GM18520 (cell line): ENCODE measurements at regions not wholly inside any gene's neighbourhood (a gene's known extent, or its start where the extent isn't known, plus 50 kb on each side); places are given as distances from the start of the nearest gene placed in this dataset.

Experiments used
- ATAC-seq: cut with Tn5 transposase; IDR thresholded peaks from one replicate; pipeline ENCODE4 v1.9.1; 2021; ENCODE audit not compliant: unreplicated experiment

DNA sequence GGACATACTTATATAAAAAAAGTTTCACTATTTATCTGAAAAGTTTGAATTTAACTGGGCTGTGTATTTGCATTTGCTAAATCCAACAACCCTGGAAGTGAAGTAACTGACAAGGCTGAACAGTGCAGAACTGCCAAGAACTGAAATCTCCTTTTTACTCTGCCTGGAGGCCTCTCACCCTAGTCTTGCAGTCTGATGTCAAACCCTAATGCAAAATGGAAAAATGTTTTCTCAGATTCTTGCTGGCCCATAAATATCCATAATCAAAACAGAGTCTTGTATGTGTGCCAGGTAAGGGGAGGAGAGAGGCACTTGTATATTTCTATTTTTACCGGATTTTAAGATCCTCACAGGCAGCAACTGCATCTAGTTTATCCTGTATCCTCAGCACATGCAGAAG, 432.7 kb upstream of the KLF4 start:
- no peak for ATAC-seq

DNA sequence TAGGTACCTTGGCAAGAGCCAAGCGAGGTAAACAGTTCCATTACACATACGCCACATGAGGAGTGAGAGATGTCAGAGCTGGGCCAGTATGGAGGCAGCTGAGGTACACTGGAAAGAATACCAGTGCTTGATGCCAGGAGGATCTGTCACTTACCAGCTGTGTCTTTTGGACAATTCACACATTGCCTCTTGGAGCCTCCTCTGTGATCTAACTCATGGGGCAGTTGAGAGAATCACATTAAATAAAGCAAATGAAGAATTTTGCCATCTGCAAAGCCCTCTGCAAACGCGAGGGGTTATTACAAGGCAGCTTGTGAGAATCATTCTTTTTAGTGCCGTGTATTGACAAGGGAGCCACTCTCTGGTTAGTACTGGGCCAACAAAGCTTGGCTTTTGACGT, 429.7 kb upstream of the KLF4 start:
- ATAC-seq, result no peak

DNA sequence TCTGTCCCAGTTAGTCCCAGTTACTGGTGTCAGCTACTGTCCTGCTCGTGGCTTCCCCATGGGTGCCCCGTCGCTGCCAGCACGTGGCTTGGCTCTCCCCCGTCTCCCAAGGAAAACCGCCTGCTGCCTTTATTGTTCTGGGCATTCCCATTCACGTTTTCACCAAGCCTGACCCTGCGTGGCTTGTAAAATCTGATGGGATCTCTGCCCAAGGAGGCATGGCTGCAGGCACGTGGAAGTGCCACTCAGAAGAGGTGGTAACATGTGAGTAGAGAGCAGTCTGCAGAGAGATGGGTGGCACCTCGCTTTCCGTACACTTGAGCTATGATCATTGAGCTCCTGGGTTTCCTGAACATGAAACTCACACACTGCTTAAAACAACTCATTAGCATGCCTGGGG, 429.2 kb upstream of the KLF4 start:
- ATAC-seq, result no peak

DNA sequence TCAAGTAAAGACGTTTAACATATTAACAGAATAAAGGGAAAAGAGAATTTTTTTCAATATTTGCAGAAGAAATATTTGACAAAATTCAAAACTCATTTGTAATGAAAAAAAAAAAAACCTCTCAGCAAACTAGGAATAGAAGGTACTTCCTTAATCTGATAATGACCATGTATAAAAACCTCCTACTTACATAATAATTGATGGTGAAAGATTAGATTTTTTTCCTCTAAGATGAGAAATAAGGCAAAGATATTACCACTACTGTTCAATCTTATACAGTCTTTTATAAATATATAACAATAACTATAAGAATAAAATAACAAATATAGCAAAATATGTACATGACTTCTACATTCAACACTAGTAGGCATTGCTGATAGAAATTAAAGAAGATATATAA, 424.6 kb upstream of the KLF4 start:
- ATAC-seq, result no peak

DNA sequence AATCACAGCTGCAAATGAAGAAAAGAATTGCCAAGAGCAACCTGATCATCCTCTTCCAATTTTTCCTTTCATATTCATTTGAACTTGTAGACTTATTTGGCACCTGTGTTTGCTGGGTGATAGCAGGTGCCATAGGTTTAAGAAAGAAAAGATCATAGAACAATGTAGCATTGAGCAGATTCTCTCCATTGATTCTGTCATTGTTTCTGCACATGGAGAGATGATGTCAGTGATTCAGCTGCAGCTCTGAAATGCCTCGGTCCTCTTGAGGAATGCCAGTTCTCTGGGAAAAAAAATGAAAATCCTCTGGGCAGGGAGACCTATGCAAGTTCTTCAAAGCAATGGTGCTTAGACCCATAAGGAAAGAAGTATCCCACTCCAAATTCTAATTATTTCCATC, 418.1 kb upstream of the KLF4 start:
- no peak for ATAC-seq

DNA sequence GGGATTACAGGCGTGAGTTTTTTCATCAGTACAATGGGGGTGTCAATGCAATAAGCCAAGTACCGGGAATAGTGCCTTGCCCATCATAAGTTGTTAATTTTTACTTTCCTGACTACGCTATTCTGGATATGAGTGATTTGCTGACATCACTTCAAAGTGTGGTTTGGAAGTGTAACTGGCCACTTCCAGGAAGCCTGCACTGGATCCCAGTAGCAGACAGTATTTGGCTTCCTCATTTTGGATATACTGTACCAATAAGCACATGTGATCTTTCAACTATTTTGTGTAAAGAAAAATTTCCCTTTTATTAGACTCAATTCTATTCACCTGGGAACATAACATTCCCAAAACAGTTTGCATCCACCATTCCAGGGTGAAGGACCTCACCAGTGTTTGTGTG, 417.7 kb upstream of the KLF4 start:
- no peak for ATAC-seq

DNA sequence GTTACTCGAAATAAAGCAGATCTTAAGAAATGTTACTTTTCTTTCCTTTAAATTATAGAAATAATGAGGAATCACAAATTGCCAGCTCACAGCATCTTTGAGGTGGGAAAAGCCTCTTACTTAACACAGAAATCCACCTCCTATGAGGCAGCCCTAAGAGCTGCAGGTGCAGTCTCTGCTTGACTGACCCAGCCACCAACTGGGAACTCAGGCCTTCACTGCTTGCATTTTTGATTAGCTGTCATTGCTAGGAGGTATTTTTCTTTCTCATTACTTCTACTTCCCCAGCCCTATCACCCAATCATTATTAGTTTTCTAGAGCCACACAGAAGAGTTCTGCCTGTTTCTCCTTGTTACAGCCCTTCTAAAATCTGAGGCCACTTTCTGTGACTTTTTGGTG, 416.5 kb upstream of the KLF4 start:
- ATAC-seq, result no peak

DNA sequence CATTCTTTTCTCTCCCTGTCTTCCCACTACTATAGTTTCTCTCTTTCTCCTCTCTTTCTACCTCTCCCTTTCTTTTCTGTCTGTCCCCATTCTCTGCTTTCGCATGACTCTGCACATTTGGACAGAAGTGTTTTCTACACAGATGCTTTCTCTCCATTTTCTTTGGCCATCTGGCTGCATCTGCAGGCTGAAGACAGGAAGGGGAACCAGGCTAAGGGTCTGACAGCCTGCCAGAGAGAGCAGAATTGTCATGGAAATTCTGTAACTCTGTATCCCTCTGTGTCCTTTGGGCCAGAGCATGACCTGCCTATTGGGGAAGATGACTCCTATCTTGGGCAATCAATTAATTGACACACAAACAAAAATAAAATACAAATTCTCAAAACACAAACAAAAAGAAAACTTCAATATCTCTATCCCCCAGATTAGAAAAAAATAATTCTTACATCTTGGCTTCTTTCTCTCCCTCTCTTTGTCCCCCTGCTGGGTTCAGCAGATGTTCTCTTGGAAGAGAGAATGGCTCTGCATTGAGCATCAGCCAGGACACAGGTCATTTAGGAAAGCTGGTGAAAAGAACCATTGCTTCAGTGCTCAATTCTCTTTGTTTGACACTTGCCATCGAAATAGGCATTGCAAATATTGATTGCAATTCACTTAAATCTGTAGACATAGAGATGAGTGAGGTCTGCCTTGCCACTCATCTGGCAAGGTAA, 415.9 kb upstream of the KLF4 start:
- ATAC-seq, result no peak

DNA sequence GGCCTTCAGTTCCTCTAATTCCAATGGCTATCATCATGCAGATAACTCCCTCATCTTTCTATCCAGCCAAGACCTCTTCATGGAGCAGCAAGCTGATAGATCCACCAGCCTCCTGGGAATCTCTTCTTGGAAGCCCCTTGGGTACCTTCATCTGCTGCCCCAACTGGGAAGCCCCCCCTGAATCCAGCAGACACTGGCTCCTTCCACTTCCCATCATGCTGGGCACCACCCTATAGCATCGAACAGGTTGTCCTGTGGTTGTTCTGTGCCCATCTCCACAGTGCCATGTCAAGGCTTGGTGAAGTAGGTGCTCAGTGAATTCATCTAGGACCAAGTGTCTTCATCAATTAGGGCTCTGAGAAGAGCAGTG, 410.4 kb upstream of the KLF4 start:
- ATAC-seq, result no peak

DNA sequence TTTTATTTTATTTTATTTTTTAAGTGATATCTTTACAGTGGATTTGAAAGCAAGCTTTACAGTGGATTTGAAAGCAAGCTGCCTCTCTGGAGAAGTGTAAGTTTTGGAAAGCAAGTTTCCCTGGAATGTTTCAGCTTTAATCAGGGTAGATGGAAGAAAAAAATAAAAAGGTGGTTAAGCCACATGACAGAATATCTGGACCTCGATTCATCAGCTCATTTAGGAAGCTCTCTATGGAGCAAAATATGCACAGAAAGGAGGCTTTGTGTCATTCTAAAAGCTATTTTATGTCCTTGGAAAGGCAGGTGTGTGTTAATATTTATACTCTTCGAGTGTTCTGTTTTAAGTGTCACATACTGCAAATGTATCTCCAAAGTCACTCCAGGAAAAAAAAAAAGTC, 409.2 kb upstream of the KLF4 start:
- no peak for ATAC-seq

DNA sequence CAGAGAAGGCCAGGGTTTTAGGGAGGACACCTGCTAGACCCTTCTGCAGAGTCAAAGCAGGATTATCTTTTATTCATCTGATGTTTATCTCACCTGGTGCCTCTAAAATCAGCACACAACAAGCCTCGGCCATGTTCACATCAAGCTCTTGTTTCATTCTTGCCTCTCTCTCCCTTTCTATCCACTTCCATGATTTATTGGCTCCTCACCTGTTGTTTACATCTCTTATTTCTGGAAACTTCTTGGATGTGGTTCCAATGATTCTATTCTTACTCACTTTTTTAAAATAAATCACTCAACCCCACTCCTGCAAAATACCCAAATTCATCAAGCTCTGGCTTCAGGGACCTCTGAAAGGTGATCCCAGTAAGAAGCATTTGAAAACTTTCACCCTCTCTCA, 407.0 kb upstream of the KLF4 start:
- ATAC-seq, result no peak

DNA sequence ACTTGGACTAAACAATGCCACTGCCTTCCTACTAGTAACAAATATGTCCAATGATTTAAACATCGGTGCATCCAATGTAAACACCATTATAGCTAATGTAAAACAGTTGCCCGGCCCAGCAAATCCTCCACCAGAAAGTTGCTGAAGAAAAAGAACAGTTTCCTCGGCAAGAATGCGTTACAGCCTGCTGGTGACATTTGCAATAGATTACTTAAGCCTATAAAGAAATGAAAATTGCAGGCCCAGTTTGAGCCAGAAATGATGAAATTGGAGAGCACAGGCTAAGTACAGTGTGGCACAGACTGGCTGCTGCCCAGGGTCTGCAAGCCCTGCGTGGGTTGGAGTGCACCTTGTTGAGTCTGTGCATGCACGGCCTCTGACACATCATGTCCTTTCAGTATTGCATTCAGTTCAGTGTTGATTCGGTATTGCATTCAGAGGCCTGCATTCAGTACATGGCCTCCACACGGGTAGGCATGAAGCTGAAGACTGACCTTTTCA, 406.0 kb upstream of the KLF4 start:
- no peak for ATAC-seq

DNA sequence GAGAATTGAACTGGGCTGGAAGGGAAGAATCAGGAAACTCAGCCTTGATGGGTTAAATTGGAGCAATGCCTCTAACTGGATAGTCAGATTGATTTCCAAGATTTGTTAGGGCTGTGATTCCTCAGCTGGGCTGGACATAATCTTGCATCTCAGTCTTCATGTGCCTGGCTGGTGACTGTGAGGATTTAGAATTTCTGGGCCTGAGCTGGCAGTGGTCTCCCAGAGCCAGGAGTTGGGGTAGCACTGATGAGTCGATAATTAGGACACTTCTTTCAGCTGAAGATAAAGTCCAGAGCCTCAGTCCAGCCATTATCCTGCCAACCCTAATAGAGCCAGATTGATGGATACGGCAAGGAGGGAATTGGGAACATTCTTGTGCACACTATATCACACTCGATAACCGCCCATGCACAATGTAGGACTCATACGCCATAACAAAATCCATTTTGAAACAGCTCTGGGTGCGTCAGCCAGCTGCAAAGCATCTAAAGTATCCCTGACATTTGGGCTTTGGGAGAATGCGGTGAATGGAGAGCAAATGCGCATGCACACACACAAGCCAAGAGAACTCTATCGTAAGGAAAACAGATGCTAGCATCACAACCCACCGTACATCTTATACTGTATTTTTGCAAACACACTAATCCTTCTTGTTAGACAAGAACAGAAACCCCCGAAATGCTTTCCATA, 405.1 kb upstream of the KLF4 start:
- no peak for ATAC-seq

DNA sequence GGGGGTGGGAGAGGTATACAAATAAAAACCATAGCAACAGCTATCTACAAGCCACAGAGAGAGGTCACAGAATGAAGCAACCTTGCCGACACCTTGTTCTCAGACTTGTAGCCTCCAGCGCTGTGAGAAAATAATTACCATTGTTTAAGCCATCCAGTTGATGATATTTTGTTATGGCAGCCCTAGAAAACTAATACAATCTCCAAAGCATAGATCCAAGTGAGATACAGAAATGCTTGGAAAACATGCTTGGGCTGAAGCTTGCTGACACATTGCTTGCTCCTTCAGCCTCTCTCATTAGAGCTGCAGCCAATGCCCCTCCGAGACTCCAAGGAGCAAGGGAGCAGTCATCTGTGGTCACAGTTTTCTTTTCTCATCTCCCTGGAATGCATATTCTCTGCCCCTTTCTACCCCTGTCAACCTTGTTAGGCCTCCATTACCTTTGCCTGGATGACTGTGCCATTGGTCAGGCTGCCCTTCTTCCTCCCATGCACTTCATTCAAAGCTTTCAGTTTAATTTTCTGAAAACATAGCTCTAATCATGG, 401.4 kb upstream of the KLF4 start:
- no peak for ATAC-seq

DNA sequence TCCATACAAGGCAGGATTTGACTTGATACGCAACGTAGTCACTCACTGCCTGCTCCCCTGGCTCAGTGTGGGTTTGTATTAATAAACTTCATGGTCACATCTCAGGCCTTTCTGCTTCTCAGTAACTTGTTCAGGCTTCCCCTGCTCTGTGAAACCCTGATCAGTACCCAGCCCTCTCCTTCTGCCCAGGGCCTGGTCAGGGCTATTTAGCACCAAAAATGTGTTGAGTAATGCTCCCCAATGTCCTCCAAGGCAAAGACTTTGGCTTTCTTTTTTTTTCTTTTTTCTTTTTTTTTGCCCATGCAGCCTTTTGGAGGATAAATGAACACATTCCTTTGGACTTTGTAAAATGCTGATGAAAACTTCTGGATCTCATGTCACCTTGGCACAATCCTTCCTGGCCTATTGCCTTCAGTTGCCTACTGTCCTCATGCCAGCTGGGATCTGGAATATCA, 399.2 kb upstream of the KLF4 start:
- no peak for ATAC-seq

DNA sequence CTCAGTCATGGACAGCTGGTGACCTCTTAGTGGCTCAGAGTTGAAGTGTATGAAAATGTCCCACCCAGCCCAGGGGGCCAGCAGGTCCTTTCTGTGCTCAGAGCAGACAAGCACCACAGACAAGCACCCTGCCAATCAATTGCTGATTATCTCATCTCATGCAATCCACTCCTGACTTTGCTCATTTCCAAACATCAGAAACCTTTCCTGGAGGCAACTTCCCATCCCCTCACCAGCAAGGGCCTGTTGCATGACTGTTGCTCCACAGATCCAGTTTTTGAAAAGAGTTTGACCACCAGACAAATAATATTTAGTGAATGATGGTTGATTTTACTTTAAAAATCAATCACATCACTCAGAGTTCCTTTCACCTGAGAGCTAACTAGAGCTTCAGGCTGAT, 397.3 kb upstream of the KLF4 start:
- no peak for ATAC-seq

DNA sequence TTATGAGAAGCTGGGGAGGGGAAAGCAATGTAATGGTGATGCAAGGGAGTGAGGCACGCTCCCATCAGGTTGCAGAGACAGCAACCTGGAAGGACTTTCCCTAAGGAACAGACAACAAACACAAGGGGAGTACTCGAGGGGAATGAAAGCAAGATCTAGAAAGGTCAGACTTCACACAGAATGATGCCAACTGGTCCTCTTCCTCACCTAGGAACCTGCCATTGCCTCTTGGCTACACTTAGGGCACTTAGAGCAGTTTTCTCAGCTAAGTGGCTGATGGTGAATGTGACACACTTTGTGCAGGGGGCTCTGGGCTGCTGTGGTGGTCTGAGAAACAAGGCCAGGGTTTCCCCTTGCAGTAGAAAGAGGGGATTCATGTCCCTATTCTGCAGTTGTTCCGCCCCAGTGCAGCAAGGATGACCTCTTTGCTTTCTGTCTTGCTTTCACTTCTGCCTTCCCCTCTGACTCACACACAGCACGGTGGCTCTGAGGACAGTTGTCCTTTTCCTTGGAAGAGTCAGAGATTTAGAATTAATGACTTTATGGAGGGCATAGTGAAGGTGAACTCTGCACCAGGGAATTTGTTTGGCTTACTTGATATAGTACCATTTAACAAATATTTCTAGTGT, 394.0 kb upstream of the KLF4 start:
- peak; percentile 82 for ATAC-seq

DNA sequence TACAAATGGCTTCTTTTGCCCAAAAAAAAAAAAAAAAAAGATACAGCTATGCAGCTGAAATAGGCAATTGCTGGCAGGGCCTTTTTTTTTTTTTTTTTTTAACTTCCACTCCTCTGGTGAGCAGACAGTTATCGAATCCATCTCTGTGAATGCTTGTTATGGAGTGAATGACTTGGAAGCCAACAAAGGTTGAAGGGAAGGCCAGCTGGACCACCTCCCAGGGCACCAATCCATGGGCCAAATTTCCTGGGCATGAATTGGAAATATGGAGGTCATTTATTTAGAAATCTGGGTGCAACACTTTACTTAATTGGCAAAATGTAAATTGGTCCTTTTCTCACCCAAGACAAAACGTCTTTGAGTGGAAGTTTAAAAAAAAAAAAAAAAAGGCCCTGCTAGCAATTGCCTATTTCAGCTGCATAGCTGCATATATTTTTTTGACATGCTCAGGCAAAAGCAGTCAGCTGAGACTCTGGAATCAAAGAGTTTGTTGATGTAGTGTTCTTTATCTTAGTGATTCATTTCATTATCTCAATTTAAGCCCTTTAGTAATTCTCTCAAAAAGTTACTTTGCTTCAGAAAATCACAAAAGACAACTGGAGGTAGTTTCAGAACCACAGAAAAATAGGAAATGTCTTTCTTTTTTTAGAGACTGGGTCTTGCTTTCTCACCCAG, 392.2 kb upstream of the KLF4 start:
- no peak for ATAC-seq

DNA sequence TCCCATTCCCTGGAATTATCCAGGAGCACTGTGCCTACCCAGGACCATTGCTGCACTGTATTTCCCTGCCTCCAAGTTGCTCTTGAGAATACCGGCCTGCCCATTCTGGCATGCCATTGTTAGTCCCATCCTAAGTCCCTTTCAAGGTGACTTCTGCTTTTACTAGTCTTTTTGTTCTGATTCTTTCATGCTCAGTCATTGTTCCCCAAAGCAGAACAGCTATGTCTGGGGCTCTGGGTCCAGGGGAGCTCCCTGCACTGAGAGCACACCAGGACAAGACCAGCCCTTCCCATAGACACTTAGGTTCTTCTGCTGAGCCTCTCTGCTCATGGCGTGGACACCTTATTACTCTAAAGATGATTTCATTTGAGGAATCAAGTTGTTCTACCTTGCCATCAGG, 388.9 kb upstream of the KLF4 start:
- no peak for ATAC-seq

DNA sequence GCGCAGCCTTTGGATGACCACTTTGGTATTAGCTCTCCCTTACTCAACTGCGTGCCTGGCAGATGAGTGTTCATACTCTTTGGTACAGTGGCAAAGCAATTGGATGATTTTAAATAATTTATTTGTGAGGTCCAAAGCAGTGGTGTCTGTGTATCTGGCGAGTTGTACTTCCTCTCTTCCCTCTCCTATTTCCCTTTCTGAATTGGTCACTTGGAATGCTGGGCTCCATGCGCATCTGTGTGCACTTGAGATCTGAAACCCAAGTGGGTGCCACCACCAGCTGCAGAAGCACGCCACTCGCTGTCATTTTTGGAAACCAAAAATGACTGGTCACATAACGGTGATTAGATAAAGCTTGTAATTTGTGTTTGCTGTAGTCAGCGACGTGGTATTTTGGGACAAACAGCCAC, 386.0 kb upstream of the KLF4 start:
- peak; percentile 33 for ATAC-seq

DNA sequence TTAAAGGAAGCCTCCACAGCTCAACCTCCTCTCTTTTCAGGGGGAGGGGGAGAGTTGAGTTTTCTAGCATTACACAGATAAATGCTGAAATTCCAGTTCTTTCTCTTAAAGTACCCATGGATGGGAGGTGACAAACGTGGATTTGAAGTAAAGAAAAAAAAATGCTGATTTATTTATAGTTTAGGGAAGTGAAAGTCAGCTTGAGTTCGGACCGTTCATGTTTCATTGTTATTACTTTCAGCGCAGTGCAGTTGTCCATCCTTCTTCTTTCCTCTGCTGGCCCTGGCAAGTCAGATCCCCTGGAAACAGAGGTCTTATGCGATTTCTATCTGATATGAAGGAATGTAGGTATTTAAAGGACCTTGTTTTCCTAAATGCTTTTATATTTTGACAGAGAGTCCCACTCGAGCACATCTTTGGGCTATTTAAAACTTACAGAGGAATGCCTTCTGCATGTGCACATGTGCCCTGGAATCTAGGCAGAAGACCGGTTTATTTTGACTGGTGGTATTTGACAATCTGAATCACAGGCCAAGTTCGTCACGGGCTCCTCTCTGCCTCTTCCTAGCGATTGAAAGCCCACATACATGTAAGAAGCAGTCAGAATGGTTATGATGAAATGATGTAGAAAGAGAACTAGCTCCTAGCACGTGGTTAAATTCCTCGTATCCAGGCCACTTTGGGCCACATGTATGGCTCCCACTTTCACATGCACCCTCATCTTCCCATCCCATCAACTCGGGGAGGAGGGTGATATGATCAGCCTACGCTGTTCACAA, 385.2 kb upstream of the KLF4 start:
- ATAC-seq, result peak; percentile 47
